OCI-LY3 (cell line): ENCODE measurements at regions not wholly inside any gene's neighbourhood (a gene's known extent, or its start where the extent isn't known, plus 50 kb on each side); places are given as distances from the start of the nearest gene placed in this dataset.

Source experiments
- CTCF ChIP-seq: fragments of 200-600, 300-600 bp; sonication (generic); IDR thresholded peaks from 2 replicates; pipeline ENCODE4 v1.5.1; 2014; ENCODE audit warnings: antibody characterized with exemption, low read length, low read depth
- EZH2phosphoT487 ChIP-seq: fragments of 200-600 bp; shearing (Covaris generic); IDR thresholded peaks from 2 replicates; pipeline ENCODE4 v1.6.1; 2018; ENCODE audit warnings: antibody characterized with exemption, mixed run types, low read depth

- no peak for TF ChIP-seq CTCF
- TF ChIP-seq EZH2phosphoT487 = no peak
Measured at GRCh38 chr10:118904286-118904685, 125.2 kb upstream of the NANOS1 start.
